ENCODE measurements at regions not wholly inside any gene's neighbourhood (a gene's known extent, or its start where the extent isn't known, plus 50 kb on each side); places are given as distances from the start of the nearest gene placed in this dataset.
"Not testable (repeated sequence)": the region's sequence is repeated elsewhere in the genome, so short reads cannot be mapped to it uniquely, and the experiment has no call there.

GRCh38 chr20:53814060-53814459 is 220.4 kb upstream of the ZNF217 start:
- DNase-seq, result no peak

- DNase-seq, result no peak
Measured at GRCh38 chr20:53813636-53814035, 220.0 kb upstream of the ZNF217 start.

- no peak for DNase-seq
Measured at GRCh38 chr20:53811577-53811976, 217.9 kb upstream of the ZNF217 start.

- no peak for DNase-seq
Measured at GRCh38 chr20:53810661-53811355, 217.2 kb upstream of the ZNF217 start.

- DNase-seq, result no peak
Measured at GRCh38 chr20:53809728-53810365, 216.2 kb upstream of the ZNF217 start.

- DNase-seq, result no peak
Measured at GRCh38 chr20:53809217-53809616, 215.6 kb upstream of the ZNF217 start.

GRCh38 chr20:53808733-53809132 is 215.1 kb upstream of the ZNF217 start:
- no peak for DNase-seq

GRCh38 chr20:53808302-53808701 is 214.7 kb upstream of the ZNF217 start:
- not testable (repeated sequence) for DNase-seq

- DNase-seq, result no peak
Measured at GRCh38 chr20:53806683-53807401, 213.2 kb upstream of the ZNF217 start.

GRCh38 chr20:53805895-53806384 is 212.3 kb upstream of the ZNF217 start:
- no peak for DNase-seq

- DNase-seq, result no peak
Measured at GRCh38 chr20:53804920-53805894, 211.6 kb upstream of the ZNF217 start.

GRCh38 chr20:53804308-53804707 is 210.7 kb upstream of the ZNF217 start:
- DNase-seq, result not testable (repeated sequence)

- DNase-seq, result no peak
Measured at GRCh38 chr20:53803492-53804155, 210.0 kb upstream of the ZNF217 start.

GRCh38 chr20:53801609-53802370 is 208.2 kb upstream of the ZNF217 start:
- DNase-seq, result no peak

GRCh38 chr20:53800883-53801604 is 207.4 kb upstream of the ZNF217 start:
- no peak for DNase-seq

GRCh38 chr20:53800418-53800817 is 206.8 kb upstream of the ZNF217 start:
- no peak for DNase-seq

GRCh38 chr20:53797085-53797484 is 203.4 kb upstream of the ZNF217 start:
- DNase-seq, result no peak

GRCh38 chr20:53795170-53795569 is 201.5 kb upstream of the ZNF217 start:
- DNase-seq, result no peak

- no peak for DNase-seq
Measured at GRCh38 chr20:53794529-53795115, 201.0 kb upstream of the ZNF217 start.

GRCh38 chr20:53793783-53794383 is 200.2 kb upstream of the ZNF217 start:
- DNase-seq, result no peak
